Endothelial cell of umbilical vein (primary cell): ENCODE measurements at regions not wholly inside any gene's neighbourhood (a gene's known extent, or its start where the extent isn't known, plus 50 kb on each side); places are given as distances from the start of the nearest gene placed in this dataset.

Source experiments
- BruUV-seq: library from RNA; stranded (reverse); fragments of 400-500 nt; replicated peaks from 2 replicates; lab custom pipeline; 2021; lab: Mats Ljungman, UMichigan
- CTCF ChIA-PET: fragments of 300-600, 350-600 bp; sonication (Branson Sonifier 250); formaldehyde crosslinking; loops from one replicate; lab custom pipeline; 2021; ENCODE audit warnings: antibody characterized with exemption, inconsistent platforms; lab: Charles Lee
- POLR2A ChIA-PET: fragments of 300-600, 350-600 bp; sonication (Branson Sonifier 250); formaldehyde crosslinking; loops from one replicate; lab custom pipeline; 2021; ENCODE audit warnings: antibody characterized with exemption, inconsistent platforms; lab: Charles Lee
- DNase-seq: peaks from one replicate; pipeline ENCODE4 v3.0.0-alpha.2; 2011; ENCODE audit warnings: low read depth, low spot score
- FAIRE-seq: peaks from 2 replicates; lab custom pipeline; 2011; peaks lifted over from hg19 to GRCh38; lab: Jason Lieb, UNC
- H2AFZ ChIP-seq: 2 replicates; pipeline ENCODE4 v1.6.0; 2012; ENCODE audit warnings: low read depth, low read length, control low read depth, inconsistent platforms
- H3K27ac ChIP-seq: 2 replicates; pipeline ENCODE4 v1.5.1; 2011; ENCODE audit warnings: low read depth, mild to moderate bottlenecking, control low read depth, low read length, moderate library complexity; ENCODE audit not compliant: insufficient read depth
- H3K27me3 ChIP-seq, 2 experiments: 2 replicates each; pipeline versions ENCODE4 v1.6.0 to v1.6.1; 2011; ENCODE audit warnings: low read length in 2 of 2, mixed read lengths in 1 of 2; ENCODE audit not compliant: control insufficient read depth in 2 of 2, insufficient read depth in 2 of 2
- H3K36me3 ChIP-seq, 2 experiments: 2 replicates in 1 of 2; 3 replicates in 1 of 2; pipeline ENCODE4 v1.5.1; 2011; ENCODE audit warnings: low read length in 2 of 2, mild to moderate bottlenecking in 1 of 2, moderate library complexity in 1 of 2; ENCODE audit not compliant: control insufficient read depth in 2 of 2, insufficient read depth in 2 of 2; ENCODE audit errors: extremely low read depth in 1 of 2
- H3K4me1 ChIP-seq: 3 replicates; pipeline ENCODE4 v1.5.1; 2011; ENCODE audit warnings: mild to moderate bottlenecking, low read length; ENCODE audit not compliant: control insufficient read depth, insufficient read depth; ENCODE audit errors: extremely low read depth
- H3K4me2 ChIP-seq: 2 replicates; pipeline ENCODE4 v1.6.1; 2011; ENCODE audit warnings: low read length, control low read depth, mixed read lengths; ENCODE audit not compliant: insufficient read depth
- H3K4me3 ChIP-seq, 3 experiments: fragments of 200-600 bp in 1 of 3; sonication (generic), shearing (Covaris generic) in 1 of 3; replicated peaks in 1 of 3; 2 replicates each; pipeline ENCODE4 v1.5.1; 2011 to 2016; ENCODE audit warnings: control low read depth in 3 of 3, low read length in 3 of 3, mild to moderate bottlenecking in 2 of 3, inconsistent platforms in 1 of 3, low read depth in 1 of 3, moderate library complexity in 1 of 3; ENCODE audit not compliant: insufficient read depth in 1 of 3
- H3K79me2 ChIP-seq: 2 replicates; pipeline ENCODE4 v1.6.0; 2012; ENCODE audit warnings: low read length, inconsistent platforms; ENCODE audit not compliant: control insufficient read depth, insufficient read depth
- H3K9ac ChIP-seq: replicated peaks from 2 replicates; pipeline ENCODE3; 2011; ENCODE audit warnings: low read length, control low read depth; ENCODE audit not compliant: insufficient read depth; ENCODE audit errors: extremely low read depth
- H3K9me1 ChIP-seq: replicated peaks from 3 replicates; pipeline ENCODE4 v1.6.0; 2011; ENCODE audit warnings: mild to moderate bottlenecking, low read length; ENCODE audit not compliant: control insufficient read depth, insufficient read depth; ENCODE audit errors: extremely low read depth
- H3K9me3 ChIP-seq: replicated peaks from 2 replicates; pipeline ENCODE4 v1.5.1; 2012; ENCODE audit warnings: low read length, inconsistent platforms; ENCODE audit not compliant: control insufficient read depth, insufficient read depth
- H4K20me1 ChIP-seq: replicated peaks from 2 replicates; pipeline ENCODE3; 2011; ENCODE audit warnings: mild to moderate bottlenecking, low read length; ENCODE audit not compliant: control insufficient read depth, insufficient read depth; ENCODE audit errors: extremely low read depth
- EZH2 ChIP-seq: IDR thresholded peaks from 2 replicates; pipeline ENCODE4 v1.6.1; 2012; ENCODE audit warnings: borderline replicate concordance, low read depth, mild to moderate bottlenecking, moderate library complexity, low read length, inconsistent platforms; ENCODE audit not compliant: severe bottlenecking
- FOS ChIP-seq: IDR thresholded peaks from 2 replicates; pipeline ENCODE4 v1.6.1; 2011; ENCODE audit warnings: mild to moderate bottlenecking, low read length, moderate library complexity, borderline replicate concordance; ENCODE audit not compliant: insufficient read depth
- GATA2 ChIP-seq: IDR thresholded peaks from 2 replicates; pipeline ENCODE4 v1.7.0; 2011; ENCODE audit warnings: low read depth, mild to moderate bottlenecking, moderate library complexity, mixed read lengths, low read length; ENCODE audit not compliant: insufficient read length, insufficient read depth
- JUN ChIP-seq: IDR thresholded peaks from 2 replicates; pipeline ENCODE4 v1.6.1; 2011; ENCODE audit warnings: borderline replicate concordance, low read depth; ENCODE audit not compliant: insufficient read length, insufficient read depth
- MYC ChIP-seq: IDR thresholded peaks from one replicate; pipeline ENCODE4 v1.6.1; 2011; ENCODE audit warnings: mild to moderate bottlenecking, low read depth, low read length
- POLR2A ChIP-seq: IDR thresholded peaks from 2 replicates; pipeline ENCODE4 v1.6.1; 2012; ENCODE audit warnings: low read depth, mild to moderate bottlenecking, control low read depth, low read length
- POLR2AphosphoS5 ChIP-seq: IDR thresholded peaks from 2 replicates; pipeline ENCODE4 v1.6.1; 2012; ENCODE audit warnings: low read depth, mild to moderate bottlenecking, control low read depth, low read length, moderate library complexity; ENCODE audit not compliant: insufficient read depth
- dilution Hi-C: fragments of 300-500 bp; cut with MboI; formaldehyde crosslinking; loops from one replicate; pipeline ENCODE4 v1.15.0; 2019; ENCODE audit warnings: low sequenced_read_pairs; ENCODE audit not compliant: extremely low pct_ligation_motif_present
- intact Hi-C: fragments of 100-400 bp; cut with micrococcal nuclease; formaldehyde crosslinking; loops from one replicate; pipeline ENCODE4 v1.10.0; 2022
- TF ChIP-seq, protein P1 (sequence below), 2 donors: IDR thresholded peaks; 1 replicate in 1 of 2; 2 replicates in 1 of 2; pipeline ENCODE4 v1.5.1; 2011; ENCODE audit warnings: low read length in 2 of 2, mild to moderate bottlenecking in 2 of 2, moderate library complexity in 2 of 2, control low read depth in 1 of 2, inconsistent platforms in 1 of 2, low read depth in 1 of 2; ENCODE audit not compliant: insufficient read depth in 1 of 2; ENCODE audit errors: extremely low read depth in 1 of 2
- TF ChIP-seq, protein P2 (sequence below): IDR thresholded peaks from 2 replicates; pipeline ENCODE4 v1.6.1; 2011; ENCODE audit not compliant: insufficient read depth, insufficient read length

DNA sequence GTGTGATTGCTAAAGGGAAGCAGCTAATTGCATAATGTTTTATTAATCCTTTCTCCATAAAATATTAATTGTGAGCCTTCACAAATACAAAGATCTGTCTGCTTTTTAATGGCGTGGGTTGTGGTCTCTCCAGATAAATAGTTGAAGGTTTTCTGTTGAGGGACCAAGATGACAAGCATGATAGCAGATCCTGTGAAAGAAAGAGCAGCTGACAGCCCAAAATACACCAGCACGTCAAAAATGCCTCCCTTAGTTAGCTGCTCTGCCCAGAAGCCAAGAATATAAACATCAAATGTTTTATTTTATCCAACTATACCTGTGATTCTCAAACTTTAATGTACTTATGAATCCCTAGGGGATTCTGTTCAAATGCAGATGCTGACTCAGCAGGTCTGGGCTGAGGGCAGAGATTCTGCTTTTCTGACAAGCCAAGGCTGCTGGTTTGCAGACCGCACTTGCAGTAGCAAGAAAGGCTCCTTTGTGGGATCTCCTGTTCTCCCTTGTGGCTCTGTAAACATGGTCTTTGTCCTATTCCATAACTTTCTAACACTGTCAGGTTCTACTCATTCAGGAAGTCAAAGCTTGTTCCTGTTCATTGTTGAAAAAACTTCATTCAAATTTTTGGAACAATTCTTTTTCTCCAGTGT, 119.1 kb upstream of the SLC25A36 start:
- no peak overlapping the region for H3K27ac ChIP-seq
- no peaks in the 10 kb centered on the region for H3K4me1 ChIP-seq
- dilution Hi-C loops (no loop called here), intact Hi-C loops (no loop called here)
- DNase-seq: no peak
- no TSS peak for BruUV-seq
- no peaks in the 10 kb centered on the region for H3K36me3 ChIP-seq
- H3K9me3 ChIP-seq: no peaks in the 10 kb centered on the region
- H3K9ac ChIP-seq: no peak overlapping the region
- ChIA-PET CTCF (no interaction called here), POLR2A (no interaction called here)
- H3K4me3 ChIP-seq: no peak overlapping the region
- no peak overlapping the region for H2AFZ ChIP-seq
- H3K4me2 ChIP-seq: no peak overlapping the region
- no peak for TF ChIP-seq GATA2
- TF ChIP-seq JUN: no peak
- TF ChIP-seq EZH2: no peak
- TF ChIP-seq, protein P1, sequence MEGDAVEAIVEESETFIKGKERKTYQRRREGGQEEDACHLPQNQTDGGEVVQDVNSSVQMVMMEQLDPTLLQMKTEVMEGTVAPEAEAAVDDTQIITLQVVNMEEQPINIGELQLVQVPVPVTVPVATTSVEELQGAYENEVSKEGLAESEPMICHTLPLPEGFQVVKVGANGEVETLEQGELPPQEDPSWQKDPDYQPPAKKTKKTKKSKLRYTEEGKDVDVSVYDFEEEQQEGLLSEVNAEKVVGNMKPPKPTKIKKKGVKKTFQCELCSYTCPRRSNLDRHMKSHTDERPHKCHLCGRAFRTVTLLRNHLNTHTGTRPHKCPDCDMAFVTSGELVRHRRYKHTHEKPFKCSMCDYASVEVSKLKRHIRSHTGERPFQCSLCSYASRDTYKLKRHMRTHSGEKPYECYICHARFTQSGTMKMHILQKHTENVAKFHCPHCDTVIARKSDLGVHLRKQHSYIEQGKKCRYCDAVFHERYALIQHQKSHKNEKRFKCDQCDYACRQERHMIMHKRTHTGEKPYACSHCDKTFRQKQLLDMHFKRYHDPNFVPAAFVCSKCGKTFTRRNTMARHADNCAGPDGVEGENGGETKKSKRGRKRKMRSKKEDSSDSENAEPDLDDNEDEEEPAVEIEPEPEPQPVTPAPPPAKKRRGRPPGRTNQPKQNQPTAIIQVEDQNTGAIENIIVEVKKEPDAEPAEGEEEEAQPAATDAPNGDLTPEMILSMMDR (IDR thresholded peaks at IDR 0.05; ENCODE audit: extremely low read depth in 1 of 2, insufficient read depth in 1 of 2, low read depth in 1 of 2, low read length in 2 of 2): no peak
- TF ChIP-seq, protein P2, sequence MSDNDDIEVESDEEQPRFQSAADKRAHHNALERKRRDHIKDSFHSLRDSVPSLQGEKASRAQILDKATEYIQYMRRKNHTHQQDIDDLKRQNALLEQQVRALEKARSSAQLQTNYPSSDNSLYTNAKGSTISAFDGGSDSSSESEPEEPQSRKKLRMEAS: no peak
- TF ChIP-seq POLR2A: no peak
- no peak for TF ChIP-seq FOS
- TF ChIP-seq MYC: no peak
- no peak for TF ChIP-seq POLR2AphosphoS5
- no peaks in the 10 kb centered on the region for H3K79me2 ChIP-seq
- FAIRE-seq: no peak
- no peaks in the 10 kb centered on the region for H4K20me1 ChIP-seq
- no peaks in the 10 kb centered on the region for H3K9me1 ChIP-seq
- H3K27me3 ChIP-seq: no peaks in the 10 kb centered on the region
